ENCODE measurements at regions not wholly inside any gene's neighbourhood (a gene's known extent, or its start where the extent isn't known, plus 50 kb on each side); places are given as distances from the start of the nearest gene placed in this dataset.

- Mint-ChIP-seq H3K27me3 (no peaks in the 10 kb centered on the region), H3K27ac (no peak overlapping the region)
Measured at GRCh38 chr12:107545737-107546353, 139.8 kb upstream of the PWP1 start.

GRCh38 chr12:107547389-107547788 is 138.2 kb upstream of the PWP1 start:
- H3K9me3 Mint-ChIP-seq = peaks cover 0 to 5% of the 10 kb centered on the region in 2 donors
- H3K27ac Mint-ChIP-seq = no peak overlapping the region
- no peaks in the 10 kb centered on the region for H3K27me3 Mint-ChIP-seq
- no peaks in the 10 kb centered on the region for H3K4me1 Mint-ChIP-seq
- DNase-seq (no peak), ATAC-seq (no peak)
- H3K4me3 Mint-ChIP-seq = no peak overlapping the region

More at GRCh38 chr12:107545737-107546353, 139.8 kb upstream of the PWP1 start:
- no peak for ATAC-seq
- Mint-ChIP-seq H3K9me3 (peaks cover 0 to 5% of the 10 kb centered on the region in 2 donors), H3K4me1 (peaks cover 5% of the 10 kb centered on the region), H3K4me3 (no peak overlapping the region)
- DNase-seq = no peak

GRCh38 chr12:107549651-107550480 is 135.7 kb upstream of the PWP1 start:
- ATAC-seq = no peak
- DNase-seq = no peak
- no peak overlapping the region for H3K27ac Mint-ChIP-seq
- H3K4me1 Mint-ChIP-seq = no peaks in the 10 kb centered on the region
- no peaks in the 10 kb centered on the region for H3K27me3 Mint-ChIP-seq
- H3K9me3 Mint-ChIP-seq = peaks cover 0 to 5% of the 10 kb centered on the region in 2 donors
- no peak overlapping the region for H3K4me3 Mint-ChIP-seq

GRCh38 chr12:107551434-107551833 is 134.2 kb upstream of the PWP1 start:
- peaks cover 0 to 5% of the 10 kb centered on the region in 2 donors for H3K9me3 Mint-ChIP-seq
- ATAC-seq (no peak), DNase-seq (no peak)
- no peak overlapping the region for H3K4me3 Mint-ChIP-seq
- H3K27ac Mint-ChIP-seq = no peak overlapping the region
- no peaks in the 10 kb centered on the region for H3K4me1 Mint-ChIP-seq
- no peaks in the 10 kb centered on the region for H3K27me3 Mint-ChIP-seq

- Mint-ChIP-seq H3K4me3 (no peak overlapping the region), H3K27me3 (no peaks in the 10 kb centered on the region), H3K9me3 (peaks cover 0 to 5% of the 10 kb centered on the region in 2 donors), H3K27ac (no peak overlapping the region), H3K4me1 (no peaks in the 10 kb centered on the region)
- ATAC-seq = no peak
- DNase-seq = no peak
Measured at GRCh38 chr12:107552263-107552662, 133.3 kb upstream of the PWP1 start.

GRCh38 chr12:107553211-107553765 is 132.3 kb upstream of the PWP1 start:
- H3K9me3 Mint-ChIP-seq = peaks cover 0 to 1% of the 10 kb centered on the region in 2 donors
- DNase-seq (no peak), ATAC-seq (no peak)
- no peak overlapping the region for H3K4me3 Mint-ChIP-seq
- peak overlapping the region in 1 of 2 donors; percentile 12 for H3K27ac Mint-ChIP-seq
- no peaks in the 10 kb centered on the region for H3K4me1 Mint-ChIP-seq
- H3K27me3 Mint-ChIP-seq = no peaks in the 10 kb centered on the region

GRCh38 chr12:107554941-107555340 is 130.7 kb upstream of the PWP1 start:
- H3K4me3 Mint-ChIP-seq = no peak overlapping the region
- no peaks in the 10 kb centered on the region for H3K27me3 Mint-ChIP-seq
- no peak for DNase-seq
- no peaks in the 10 kb centered on the region for H3K9me3 Mint-ChIP-seq
- peaks cover 6% of the 10 kb centered on the region for H3K4me1 Mint-ChIP-seq
- no peak overlapping the region for H3K27ac Mint-ChIP-seq
- ATAC-seq = no peak

GRCh38 chr12:107557026-107557425 is 128.6 kb upstream of the PWP1 start:
- Mint-ChIP-seq H3K27me3 (no peaks in the 10 kb centered on the region), H3K9me3 (no peaks in the 10 kb centered on the region), H3K27ac (no peak overlapping the region), H3K4me1 (peaks cover 6% of the 10 kb centered on the region), H3K4me3 (no peak overlapping the region)
- no peak for ATAC-seq
- no peak for DNase-seq

GRCh38 chr12:107557589-107558100 is 128.0 kb upstream of the PWP1 start:
- H3K4me1 Mint-ChIP-seq = peaks cover 6% of the 10 kb centered on the region
- ATAC-seq (no peak), DNase-seq (no peak)
- no peaks in the 10 kb centered on the region for H3K27me3 Mint-ChIP-seq
- no peaks in the 10 kb centered on the region for H3K9me3 Mint-ChIP-seq
- peak overlapping the region in 1 of 2 donors; percentile 49 for H3K27ac Mint-ChIP-seq
- H3K4me3 Mint-ChIP-seq = no peak overlapping the region

- DNase-seq (no peak), ATAC-seq (no peak)
- Mint-ChIP-seq H3K4me1 (peaks cover 6% of the 10 kb centered on the region), H3K4me3 (no peak overlapping the region), H3K27me3 (no peaks in the 10 kb centered on the region), H3K9me3 (no peaks in the 10 kb centered on the region), H3K27ac (peak overlapping the region; percentile 14 to 70)
Measured at GRCh38 chr12:107558141-107558815, 127.3 kb upstream of the PWP1 start.

GRCh38 chr12:107558816-107559382 is 126.7 kb upstream of the PWP1 start:
- Mint-ChIP-seq H3K27ac (no peak overlapping the region), H3K4me1 (peaks cover 6% of the 10 kb centered on the region), H3K27me3 (no peaks in the 10 kb centered on the region), H3K4me3 (no peak overlapping the region), H3K9me3 (no peaks in the 10 kb centered on the region)
- DNase-seq (no peak), ATAC-seq (no peak)

- Mint-ChIP-seq H3K27me3 (no peaks in the 10 kb centered on the region), H3K4me1 (peaks cover 6% of the 10 kb centered on the region), H3K27ac (no peak overlapping the region), H3K4me3 (no peak overlapping the region), H3K9me3 (no peaks in the 10 kb centered on the region)
- ATAC-seq (peak; percentile 45), DNase-seq (no peak)
Measured at GRCh38 chr12:107560165-107560898, 125.3 kb upstream of the PWP1 start.

GRCh38 chr12:107560899-107561285 is 124.7 kb upstream of the PWP1 start:
- Mint-ChIP-seq H3K4me1 (peaks cover 6% of the 10 kb centered on the region), H3K27me3 (no peaks in the 10 kb centered on the region), H3K4me3 (no peak overlapping the region), H3K9me3 (no peaks in the 10 kb centered on the region), H3K27ac (no peak overlapping the region)
- DNase-seq = no peak
- ATAC-seq = no peak

GRCh38 chr12:107564946-107565345 is 120.7 kb upstream of the PWP1 start:
- H3K4me3 Mint-ChIP-seq = no peak overlapping the region

GRCh38 chr12:107565551-107565950 is 120.0 kb upstream of the PWP1 start:
- peak overlapping the region in 1 of 2 donors; percentile 72 for H3K27ac Mint-ChIP-seq
- no peak for ATAC-seq

More at GRCh38 chr12:107564946-107565345, 120.7 kb upstream of the PWP1 start:
- no peak overlapping the region for H3K27ac Mint-ChIP-seq
- no peak for DNase-seq
- H3K27me3 Mint-ChIP-seq = no peaks in the 10 kb centered on the region
- peaks cover 5% of the 10 kb centered on the region for H3K4me1 Mint-ChIP-seq
- peak; percentile 66 for ATAC-seq
- no peaks in the 10 kb centered on the region for H3K9me3 Mint-ChIP-seq

More at GRCh38 chr12:107565551-107565950, 120.0 kb upstream of the PWP1 start:
- no peaks in the 10 kb centered on the region for H3K27me3 Mint-ChIP-seq
- no peaks in the 10 kb centered on the region for H3K9me3 Mint-ChIP-seq
- H3K4me3 Mint-ChIP-seq = no peak overlapping the region
- H3K4me1 Mint-ChIP-seq = peaks cover 5% of the 10 kb centered on the region
- DNase-seq = no peak

Data from stimulated activated naive CD8-positive, alpha-beta T cell treated with anti-CD3 and anti-CD28 coated beads, Interleukin-15, amount 100 ng/mL, for 72 hours (primary cell).